Right lung (tissue), 2 donors: ENCODE measurements at regions not wholly inside any gene's neighbourhood (a gene's known extent, or its start where the extent isn't known, plus 50 kb on each side); places are given as distances from the start of the nearest gene placed in this dataset.
"Not testable (repeated sequence)": the region's sequence is repeated elsewhere in the genome, so short reads cannot be mapped to it uniquely, and the experiment has no call there.

Experiments used
- DNase-seq, 2 donors: peaks; one replicate each; pipeline ENCODE4 v3.0.0-alpha.2; 2013

DNA sequence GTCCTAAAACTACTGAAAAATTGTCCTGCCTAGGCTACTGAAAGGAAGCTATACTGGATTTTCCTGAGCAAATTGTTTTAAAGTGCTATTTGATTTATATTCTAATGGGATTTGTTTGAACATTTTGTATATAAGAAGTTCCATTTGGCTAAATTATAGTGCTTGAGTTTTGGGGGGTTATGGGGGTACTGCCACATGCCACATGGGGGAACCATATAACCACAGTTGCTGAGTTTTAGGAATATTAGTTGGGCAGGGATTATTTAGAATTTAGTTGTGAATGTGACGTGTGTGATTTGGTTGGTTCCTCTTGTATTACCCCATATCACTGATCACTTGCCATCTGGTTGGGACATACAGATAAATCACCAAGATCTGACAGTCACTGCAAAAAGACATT lies 224.5 kb upstream of the TAPT1 start:
- peak in 1 of 2 donors; percentile 2 for DNase-seq

- no peak for DNase-seq
These were observed 223.8 kb upstream of the TAPT1 start for GRCh38 chr4:16450031-16450430.

GRCh38 chr4:16449406-16449805 lies 223.1 kb upstream of the TAPT1 start:
- DNase-seq, result no peak

DNA sequence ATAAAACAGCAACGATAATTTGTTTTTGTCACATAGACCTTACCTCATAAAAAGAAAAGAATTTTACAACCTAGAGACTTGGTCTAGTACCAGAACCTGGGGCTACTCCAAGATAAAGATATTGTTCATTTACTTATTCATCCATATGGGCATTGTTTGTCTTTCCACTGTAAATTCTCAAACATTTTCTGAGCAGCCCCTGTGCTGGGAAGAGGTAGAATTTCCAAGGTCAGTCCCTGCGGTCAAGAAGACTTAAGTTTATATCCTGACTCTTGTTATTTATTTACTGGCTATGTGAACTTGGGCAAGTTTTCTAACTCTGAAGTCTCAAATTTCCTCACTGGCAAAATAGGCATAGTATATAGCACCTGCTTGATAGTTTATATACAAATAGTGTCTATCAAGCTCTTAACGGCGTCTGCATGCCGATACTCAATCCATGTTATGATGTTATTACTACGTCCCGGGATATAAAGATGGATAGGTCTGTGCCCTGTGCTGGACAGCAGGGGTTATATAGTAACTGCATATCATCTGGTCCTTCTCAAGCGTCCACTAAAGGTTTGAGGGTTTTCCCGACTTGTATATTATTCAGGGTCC lies 222.1 kb upstream of the TAPT1 start:
- DNase-seq, result no peak

DNA sequence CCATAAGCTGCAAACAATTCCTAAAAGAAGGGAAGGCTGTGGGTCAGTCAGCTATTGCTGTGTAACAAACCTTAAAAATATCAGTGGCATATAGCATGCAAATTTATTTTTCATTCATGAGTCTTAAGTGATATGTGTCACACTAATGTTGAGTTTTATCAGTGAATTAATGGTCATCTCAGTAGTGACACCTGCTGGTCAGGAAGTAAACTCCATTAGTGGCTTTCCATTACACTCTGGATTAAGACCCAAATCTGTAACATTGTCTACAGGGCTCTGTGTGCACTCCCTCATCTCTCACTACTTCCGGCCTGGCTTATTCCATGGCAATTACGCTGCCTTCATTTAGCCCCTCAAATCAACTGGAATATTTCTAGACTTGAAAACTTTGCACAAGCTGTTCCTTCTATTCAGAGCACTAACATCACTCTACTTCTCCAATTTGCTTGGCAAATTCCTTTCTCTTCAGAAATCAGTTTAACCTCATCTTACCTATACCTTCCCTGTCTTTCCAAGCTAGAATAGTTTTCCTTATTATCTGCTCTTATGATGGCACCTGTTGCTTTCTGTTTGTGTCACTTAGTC lies 217.3 kb upstream of the TAPT1 start:
- no peak for DNase-seq

DNA sequence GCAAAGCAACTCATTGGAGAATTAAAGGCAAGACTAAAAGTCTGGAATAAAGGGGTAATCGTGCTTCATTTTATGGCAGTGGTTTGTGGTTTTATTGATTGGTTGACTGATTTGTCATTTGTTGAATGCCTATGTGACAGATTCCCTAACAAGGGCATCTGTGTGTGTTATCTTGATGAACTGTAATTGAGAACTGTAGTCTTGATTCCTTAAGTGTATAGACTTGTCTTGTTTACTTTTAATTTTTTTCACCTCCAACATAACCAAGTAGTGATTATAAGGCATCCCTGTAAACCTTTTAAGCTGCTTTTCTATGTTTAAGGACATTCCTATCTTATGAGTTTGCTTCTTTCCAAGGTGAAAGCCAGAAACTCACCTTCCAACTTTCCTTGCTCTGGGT lies 216.0 kb upstream of the TAPT1 start:
- no peak for DNase-seq

DNA sequence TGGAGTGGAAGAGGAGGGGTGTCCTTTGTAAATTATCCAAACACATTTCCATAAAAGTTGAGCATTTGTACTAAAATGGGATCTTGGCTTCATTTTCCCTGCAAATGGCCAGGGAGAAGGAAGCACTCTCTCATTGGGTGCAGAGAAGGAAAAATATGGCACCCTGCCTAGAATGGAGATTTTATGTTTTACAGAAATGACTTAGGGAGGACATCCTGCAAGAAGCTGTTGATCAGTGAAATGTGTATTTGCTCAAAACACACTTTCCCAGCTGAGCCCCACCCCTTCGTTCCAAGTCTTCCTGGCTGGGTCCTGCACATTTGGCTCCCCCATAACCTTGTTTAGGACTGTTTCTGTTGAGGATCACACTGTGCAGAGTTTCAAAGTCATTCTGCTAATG lies 213.5 kb upstream of the TAPT1 start:
- peak; percentile 47 to 54 for DNase-seq

- DNase-seq, result peak; percentile 74 to 76
These were observed 212.7 kb upstream of the TAPT1 start for GRCh38 chr4:16438986-16439385.

- DNase-seq, result no peak
These were observed 211.6 kb upstream of the TAPT1 start for GRCh38 chr4:16437836-16438235.

DNA sequence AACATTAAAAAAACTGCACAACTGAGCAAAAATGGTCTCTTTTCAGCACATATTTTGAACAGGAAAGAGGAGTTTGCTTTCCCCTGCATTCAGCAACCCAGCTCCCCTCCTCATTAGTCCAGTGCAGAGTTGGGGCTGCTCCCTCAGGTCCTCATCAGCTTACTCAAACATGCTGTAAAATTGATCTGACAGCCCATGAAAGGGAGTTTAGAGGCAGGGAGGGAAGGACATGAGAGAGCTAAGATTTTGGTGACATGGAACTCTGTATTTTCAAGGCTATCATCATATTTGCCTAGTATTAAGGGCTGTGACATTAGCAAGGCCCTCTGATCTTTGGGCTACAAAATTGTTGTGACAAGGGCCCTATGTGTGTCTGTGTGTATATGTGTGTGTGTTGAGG lies 205.6 kb upstream of the TAPT1 start:
- no peak for DNase-seq

- no peak for DNase-seq
These were observed 192.5 kb upstream of the TAPT1 start for GRCh38 chr4:16418814-16419213.

GRCh38 chr4:16417198-16417597 lies 190.9 kb upstream of the TAPT1 start:
- DNase-seq, result no peak

DNA sequence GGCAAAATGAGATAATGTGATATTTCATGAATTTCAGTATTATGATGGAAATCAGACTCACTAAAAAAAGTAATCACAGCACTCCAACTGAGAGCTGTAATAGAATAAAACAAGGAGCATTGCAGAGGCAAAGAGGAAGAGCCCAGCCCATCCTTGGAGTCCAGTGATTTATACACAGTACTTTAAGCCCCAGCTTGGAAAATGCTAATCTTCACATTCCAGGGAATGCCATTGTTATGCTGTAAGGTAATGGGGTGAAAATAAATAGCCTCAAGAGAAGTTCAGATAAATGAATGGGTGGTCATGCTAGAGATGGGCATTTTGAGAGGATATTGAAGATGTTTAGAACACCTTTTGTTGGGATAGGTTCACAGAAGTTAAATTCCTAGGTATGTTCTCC lies 190.3 kb upstream of the TAPT1 start:
- no peak for DNase-seq

GRCh38 chr4:16415751-16416150 lies 189.5 kb upstream of the TAPT1 start:
- DNase-seq, result no peak

DNA sequence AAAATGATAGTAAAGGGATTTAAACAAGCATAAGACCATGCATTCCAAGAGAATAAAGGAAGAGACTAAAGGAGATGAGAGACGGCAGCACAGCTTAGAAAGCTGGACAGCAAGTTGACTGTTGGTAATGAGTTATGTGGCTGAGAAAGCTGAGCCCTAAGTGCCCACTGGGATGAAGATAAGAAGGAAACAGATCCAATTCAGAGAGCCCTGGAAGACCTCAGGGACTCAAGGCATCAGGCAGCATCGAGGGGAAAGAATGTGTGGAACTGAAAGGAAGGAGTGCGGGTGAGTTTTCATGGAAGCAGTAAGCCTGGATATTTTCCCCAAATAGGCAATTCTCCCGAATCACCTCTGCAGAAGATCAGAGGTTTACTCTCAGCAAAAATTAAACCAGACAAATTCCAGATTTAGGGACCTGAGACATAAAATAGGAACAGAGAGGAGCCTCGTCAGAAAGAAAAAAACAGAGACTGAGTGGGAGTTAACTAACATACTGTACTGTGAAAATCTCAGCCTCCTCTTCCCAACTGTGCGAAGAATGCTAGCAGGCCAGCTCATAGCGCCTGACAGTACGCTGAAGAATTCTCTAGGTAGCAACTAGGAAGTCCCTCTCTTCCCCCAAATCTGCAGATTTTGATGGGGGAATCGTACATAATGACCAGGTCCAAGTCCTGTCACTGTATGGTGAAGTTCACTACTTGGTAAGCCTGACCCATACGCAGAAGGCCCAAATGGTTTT lies 187.7 kb upstream of the TAPT1 start:
- no peak for DNase-seq

DNA sequence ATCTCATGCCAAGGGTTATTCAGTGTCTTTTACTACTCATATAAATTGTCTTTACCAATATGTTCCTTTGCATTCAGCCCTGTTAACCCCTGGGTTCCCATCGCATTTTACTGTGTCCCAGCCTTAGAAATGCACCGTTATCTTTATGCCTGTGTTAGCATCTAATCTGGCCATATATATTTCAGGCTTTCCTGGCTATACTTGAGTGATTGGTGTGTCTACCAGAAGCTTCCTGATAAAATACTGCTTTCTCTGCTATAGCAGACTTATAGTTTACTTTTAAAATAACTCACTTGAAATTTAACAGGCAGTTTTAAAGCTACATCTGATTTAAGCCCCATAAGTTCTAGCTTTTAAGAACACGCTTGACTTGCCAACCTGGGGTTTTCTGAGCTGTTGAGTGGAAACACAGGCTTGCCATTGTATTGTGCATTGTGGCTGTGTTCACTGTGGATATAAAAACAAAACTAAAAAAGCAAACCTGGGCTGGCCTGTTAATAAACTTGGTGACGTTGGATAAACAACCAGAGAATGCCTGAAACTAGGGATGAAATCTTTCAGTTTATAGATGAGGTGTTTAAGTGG lies 185.3 kb upstream of the TAPT1 start:
- DNase-seq, result no peak

GRCh38 chr4:16393216-16393615 lies 166.9 kb upstream of the TAPT1 start:
- not testable (repeated sequence) for DNase-seq

- no peak for DNase-seq
These were observed 164.9 kb upstream of the TAPT1 start for GRCh38 chr4:16391196-16391595.

DNA sequence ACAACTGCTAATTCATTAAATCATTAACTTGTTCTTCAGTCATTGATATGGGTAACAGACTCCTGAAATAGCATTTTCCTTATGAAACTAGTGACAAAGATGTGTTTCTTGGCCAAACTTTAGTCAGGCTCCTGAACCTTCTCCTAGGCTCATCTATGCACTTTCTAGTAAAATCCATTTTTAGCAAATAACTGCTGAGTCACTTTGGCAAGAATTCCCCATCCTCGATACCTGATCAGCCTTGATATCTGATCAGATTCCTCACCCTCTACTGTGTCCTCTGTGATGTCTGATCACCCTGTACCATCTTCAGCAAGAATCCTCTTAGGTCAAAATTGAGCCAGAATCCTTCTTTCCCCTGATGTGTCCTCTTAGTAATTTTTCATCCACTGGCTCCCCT lies 161.2 kb upstream of the TAPT1 start:
- DNase-seq, result no peak

DNA sequence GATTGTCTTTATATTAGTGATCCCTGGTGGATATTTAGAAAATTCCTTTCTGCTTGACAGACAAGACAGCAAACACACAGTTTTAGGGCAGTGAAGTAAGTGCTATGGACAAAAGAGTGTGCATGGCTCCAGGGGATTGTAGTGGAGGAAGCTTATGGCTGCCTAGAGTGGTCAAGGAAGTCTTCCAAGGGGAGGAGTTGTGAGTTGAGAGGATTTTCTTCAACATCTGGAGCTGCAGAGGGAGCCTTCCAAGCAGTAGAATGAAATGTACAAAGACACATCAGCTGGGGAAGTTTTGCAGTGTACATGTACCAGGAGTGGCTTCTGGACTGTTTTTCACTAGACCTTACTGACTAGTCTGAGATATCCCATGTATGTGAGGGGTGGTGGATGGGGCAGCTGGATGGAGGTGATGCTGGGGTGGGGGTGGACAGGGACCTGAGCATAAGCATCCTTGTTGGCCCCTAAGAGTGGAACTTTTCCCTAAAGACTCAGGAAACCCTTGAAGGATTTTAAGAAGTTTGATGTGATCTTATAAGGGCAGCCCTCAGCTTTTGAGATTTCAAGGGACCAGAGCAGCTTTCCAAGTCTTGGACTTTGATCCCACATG lies 160.5 kb upstream of the TAPT1 start:
- DNase-seq, result no peak

GRCh38 chr4:16384576-16384975 lies 158.3 kb upstream of the TAPT1 start:
- peak; percentile 11 to 26 for DNase-seq

GRCh38 chr4:16382571-16382970 lies 156.3 kb upstream of the TAPT1 start:
- no peak for DNase-seq

- DNase-seq, result no peak
These were observed 151.6 kb upstream of the TAPT1 start for GRCh38 chr4:16377887-16378286.
